HG02970 (cell line): ENCODE measurements at regions not wholly inside any gene's neighbourhood (a gene's known extent, or its start where the extent isn't known, plus 50 kb on each side); places are given as distances from the start of the nearest gene placed in this dataset.
"Not testable (repeated sequence)": the region's sequence is repeated elsewhere in the genome, so short reads cannot be mapped to it uniquely, and the experiment has no call there.

Experiments
- ATAC-seq: cut with Tn5 transposase; IDR thresholded peaks from one replicate; pipeline ENCODE4 v1.9.1; 2021; ENCODE audit warnings: mild to moderate bottlenecking, moderate library complexity, moderate number of reproducible peaks; ENCODE audit not compliant: unreplicated experiment, low FRiP score

- no peak for ATAC-seq
Observed at GRCh38 chr7:90033850-90034249, 120.4 kb upstream of the STEAP1 start.

GRCh38 chr7:90053094-90053493, 101.2 kb upstream of the STEAP1 start:
- no peak for ATAC-seq

- no peak for ATAC-seq
Observed at GRCh38 chr7:90061077-90061476, 93.2 kb upstream of the STEAP1 start.

GRCh38 chr7:90064370-90064769, 89.9 kb upstream of the STEAP1 start:
- no peak for ATAC-seq

- no peak for ATAC-seq
Observed at GRCh38 chr7:90067171-90067570, 87.1 kb upstream of the STEAP1 start.

- not testable (repeated sequence) for ATAC-seq
Observed at GRCh38 chr7:90070238-90070637, 84.0 kb upstream of the STEAP1 start.

GRCh38 chr7:90078921-90079320, 75.3 kb upstream of the STEAP1 start:
- ATAC-seq = no peak

- ATAC-seq = no peak
Observed at GRCh38 chr7:90081621-90082020, 72.6 kb upstream of the STEAP1 start.

GRCh38 chr7:90092506-90092905, 61.8 kb upstream of the STEAP1 start:
- no peak for ATAC-seq

- no peak for ATAC-seq
Observed at GRCh38 chr7:90094030-90094429, 60.2 kb upstream of the STEAP1 start.
